K562 (cell line): ENCODE measurements at regions not wholly inside any gene's neighbourhood (a gene's known extent, or its start where the extent isn't known, plus 50 kb on each side); places are given as distances from the start of the nearest gene placed in this dataset.
A peak's percentile ranks its signal among the peaks of the same experiment; 100 is the strongest.

Experiments
- ARID2 ChIP-seq: fragments of 450-650 bp; IDR thresholded peaks from 2 replicates; pipeline ENCODE4 v1.6.1; 2017; ENCODE audit warnings: antibody characterized with exemption, mild to moderate bottlenecking
- HNRNPH1 ChIP-seq: fragments of 200-400 bp; formaldehyde crosslinking; optimal IDR thresholded peaks from 2 replicates; pipeline ENCODE3; 2017; ENCODE audit warnings: low read depth, mild to moderate bottlenecking, low read length, moderate library complexity
- NFE2 ChIP-seq: IDR thresholded peaks from 2 replicates; pipeline ENCODE4 v1.6.1; 2014; ENCODE audit warnings: antibody characterized with exemption, low read depth
- POLR2AphosphoS5 ChIP-seq: IDR thresholded peaks from 2 replicates; pipeline ENCODE4 v1.6.1; 2011; ENCODE audit warnings: mild to moderate bottlenecking, low read depth, low read length, moderate library complexity; ENCODE audit not compliant: control insufficient read depth, insufficient read depth
- POLR3G ChIP-seq: IDR thresholded peaks from 2 replicates; pipeline ENCODE4 v1.6.1; 2011; ENCODE audit not compliant: insufficient read length, insufficient replicate concordance; ENCODE audit errors: extremely low read depth
- TCF7 ChIP-seq: sonication (generic); IDR thresholded peaks from 2 replicates; pipeline ENCODE4 v1.6.1; 2016; ENCODE audit warnings: antibody characterized with exemption, borderline replicate concordance
- THRAP3 ChIP-seq: fragments of 450-650 bp; IDR thresholded peaks from 2 replicates; pipeline ENCODE4 v1.6.1; 2016; ENCODE audit warnings: mild to moderate bottlenecking, inconsistent platforms, borderline replicate concordance
- ZNF146 ChIP-seq: IDR thresholded peaks from one replicate; pipeline ENCODE4 v1.6.1; 2018; ENCODE audit warnings: missing compliant biosample characterization; ENCODE audit not compliant: unreplicated experiment
- ZNF780A ChIP-seq: fragments of 250-450 bp; sonication (Bioruptor Pico); IDR thresholded peaks from 2 replicates; pipeline ENCODE4 v1.5.0; 2021; ENCODE audit warnings: mild to moderate bottlenecking
- TF ChIP-seq, protein P1 (sequence below): fragments of 150-350 bp; conservative IDR thresholded peaks from 2 replicates; pipeline ENCODE4 v1.6.1; 2014; ENCODE audit warnings: low read length
- TF ChIP-seq, protein P2 (sequence below): sonication (generic); formaldehyde crosslinking; IDR thresholded peaks from 2 replicates; pipeline ENCODE4 v1.8.0; 2022; ENCODE audit warnings: mild to moderate bottlenecking, missing genetic modification reagents, borderline replicate concordance
- TF ChIP-seq, protein P3 (sequence below), 2 experiments: fragments of 450-650 bp in 1 of 2; sonication (generic) in 1 of 2; formaldehyde crosslinking in 1 of 2; IDR thresholded peaks in 1 of 2; conservative IDR thresholded peaks in 1 of 2; 2 replicates each; pipeline versions ENCODE4 v1.6.1 to v1.8.1; 2016 to 2023; ENCODE audit warnings: mild to moderate bottlenecking in 2 of 2, moderate library complexity in 2 of 2, inconsistent platforms in 1 of 2, missing genetic modification reagents in 1 of 2
- TF ChIP-seq, protein P4 (sequence below): fragments of 450-650 bp; IDR thresholded peaks from 2 replicates; pipeline ENCODE4 v1.6.1; 2016; ENCODE audit warnings: low read depth

DNA sequence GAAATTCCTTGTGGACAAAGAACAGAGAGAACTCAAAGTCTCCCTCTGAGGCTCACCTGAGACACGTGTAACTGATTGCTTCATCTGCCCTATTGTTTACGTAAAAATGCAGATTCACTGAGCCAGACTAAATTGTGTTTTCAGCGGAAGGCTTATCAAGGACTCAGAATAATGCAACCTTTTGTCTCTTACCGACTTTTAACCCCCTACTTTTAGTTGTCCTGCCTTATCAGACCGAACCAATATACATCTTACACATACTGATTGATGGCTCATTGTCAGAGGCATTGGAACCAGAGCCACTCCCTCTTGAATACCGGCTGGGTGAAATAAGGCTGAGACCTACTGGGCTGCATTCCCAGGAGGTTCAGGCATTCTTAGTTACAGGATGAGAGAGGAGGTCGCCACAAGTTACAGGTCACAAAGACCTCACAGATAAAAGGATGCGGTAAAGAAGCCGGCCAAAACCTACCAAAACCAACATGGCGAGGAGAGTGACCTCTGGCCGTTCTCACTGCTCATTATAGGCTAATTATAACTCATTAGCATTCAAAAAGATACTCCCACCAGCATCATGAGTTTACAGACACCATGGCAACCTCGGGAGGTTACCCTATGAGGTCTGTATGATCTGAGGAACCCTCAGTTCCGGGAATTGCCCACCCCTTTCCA is 95.5 kb upstream of the ZNF184 start (continued):
- TF ChIP-seq, protein P1, sequence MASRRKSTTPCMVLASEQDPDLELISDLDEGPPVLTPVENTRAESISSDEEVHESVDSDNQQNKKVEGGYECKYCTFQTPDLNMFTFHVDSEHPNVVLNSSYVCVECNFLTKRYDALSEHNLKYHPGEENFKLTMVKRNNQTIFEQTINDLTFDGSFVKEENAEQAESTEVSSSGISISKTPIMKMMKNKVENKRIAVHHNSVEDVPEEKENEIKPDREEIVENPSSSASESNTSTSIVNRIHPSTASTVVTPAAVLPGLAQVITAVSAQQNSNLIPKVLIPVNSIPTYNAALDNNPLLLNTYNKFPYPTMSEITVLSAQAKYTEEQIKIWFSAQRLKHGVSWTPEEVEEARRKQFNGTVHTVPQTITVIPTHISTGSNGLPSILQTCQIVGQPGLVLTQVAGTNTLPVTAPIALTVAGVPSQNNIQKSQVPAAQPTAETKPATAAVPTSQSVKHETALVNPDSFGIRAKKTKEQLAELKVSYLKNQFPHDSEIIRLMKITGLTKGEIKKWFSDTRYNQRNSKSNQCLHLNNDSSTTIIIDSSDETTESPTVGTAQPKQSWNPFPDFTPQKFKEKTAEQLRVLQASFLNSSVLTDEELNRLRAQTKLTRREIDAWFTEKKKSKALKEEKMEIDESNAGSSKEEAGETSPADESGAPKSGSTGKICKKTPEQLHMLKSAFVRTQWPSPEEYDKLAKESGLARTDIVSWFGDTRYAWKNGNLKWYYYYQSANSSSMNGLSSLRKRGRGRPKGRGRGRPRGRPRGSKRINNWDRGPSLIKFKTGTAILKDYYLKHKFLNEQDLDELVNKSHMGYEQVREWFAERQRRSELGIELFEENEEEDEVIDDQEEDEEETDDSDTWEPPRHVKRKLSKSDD = no peak
- TF ChIP-seq, protein P2, sequence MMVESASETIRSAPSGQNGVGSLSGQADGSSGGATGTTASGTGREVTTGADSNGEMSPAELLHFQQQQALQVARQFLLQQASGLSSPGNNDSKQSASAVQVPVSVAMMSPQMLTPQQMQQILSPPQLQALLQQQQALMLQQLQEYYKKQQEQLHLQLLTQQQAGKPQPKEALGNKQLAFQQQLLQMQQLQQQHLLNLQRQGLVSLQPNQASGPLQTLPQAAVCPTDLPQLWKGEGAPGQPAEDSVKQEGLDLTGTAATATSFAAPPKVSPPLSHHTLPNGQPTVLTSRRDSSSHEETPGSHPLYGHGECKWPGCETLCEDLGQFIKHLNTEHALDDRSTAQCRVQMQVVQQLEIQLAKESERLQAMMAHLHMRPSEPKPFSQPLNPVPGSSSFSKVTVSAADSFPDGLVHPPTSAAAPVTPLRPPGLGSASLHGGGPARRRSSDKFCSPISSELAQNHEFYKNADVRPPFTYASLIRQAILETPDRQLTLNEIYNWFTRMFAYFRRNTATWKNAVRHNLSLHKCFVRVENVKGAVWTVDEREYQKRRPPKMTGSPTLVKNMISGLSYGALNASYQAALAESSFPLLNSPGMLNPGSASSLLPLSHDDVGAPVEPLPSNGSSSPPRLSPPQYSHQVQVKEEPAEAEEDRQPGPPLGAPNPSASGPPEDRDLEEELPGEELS = no peak
- no peak for TF ChIP-seq ZNF780A
- no peak for TF ChIP-seq ZNF146 (CRISPR knock-in tag)
- TF ChIP-seq, protein P3, sequence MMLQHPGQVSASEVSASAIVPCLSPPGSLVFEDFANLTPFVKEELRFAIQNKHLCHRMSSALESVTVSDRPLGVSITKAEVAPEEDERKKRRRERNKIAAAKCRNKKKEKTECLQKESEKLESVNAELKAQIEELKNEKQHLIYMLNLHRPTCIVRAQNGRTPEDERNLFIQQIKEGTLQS (IDR thresholded peaks at IDR 0.05) = peak; percentile 50; the same call in 1 of the 2 replicates
- TF ChIP-seq, protein P3 (CRISPR knock-in tag; conservative IDR thresholded peaks at IDR 0.05) = no peak
- TF ChIP-seq THRAP3 = no peak
- TF ChIP-seq, protein P4, sequence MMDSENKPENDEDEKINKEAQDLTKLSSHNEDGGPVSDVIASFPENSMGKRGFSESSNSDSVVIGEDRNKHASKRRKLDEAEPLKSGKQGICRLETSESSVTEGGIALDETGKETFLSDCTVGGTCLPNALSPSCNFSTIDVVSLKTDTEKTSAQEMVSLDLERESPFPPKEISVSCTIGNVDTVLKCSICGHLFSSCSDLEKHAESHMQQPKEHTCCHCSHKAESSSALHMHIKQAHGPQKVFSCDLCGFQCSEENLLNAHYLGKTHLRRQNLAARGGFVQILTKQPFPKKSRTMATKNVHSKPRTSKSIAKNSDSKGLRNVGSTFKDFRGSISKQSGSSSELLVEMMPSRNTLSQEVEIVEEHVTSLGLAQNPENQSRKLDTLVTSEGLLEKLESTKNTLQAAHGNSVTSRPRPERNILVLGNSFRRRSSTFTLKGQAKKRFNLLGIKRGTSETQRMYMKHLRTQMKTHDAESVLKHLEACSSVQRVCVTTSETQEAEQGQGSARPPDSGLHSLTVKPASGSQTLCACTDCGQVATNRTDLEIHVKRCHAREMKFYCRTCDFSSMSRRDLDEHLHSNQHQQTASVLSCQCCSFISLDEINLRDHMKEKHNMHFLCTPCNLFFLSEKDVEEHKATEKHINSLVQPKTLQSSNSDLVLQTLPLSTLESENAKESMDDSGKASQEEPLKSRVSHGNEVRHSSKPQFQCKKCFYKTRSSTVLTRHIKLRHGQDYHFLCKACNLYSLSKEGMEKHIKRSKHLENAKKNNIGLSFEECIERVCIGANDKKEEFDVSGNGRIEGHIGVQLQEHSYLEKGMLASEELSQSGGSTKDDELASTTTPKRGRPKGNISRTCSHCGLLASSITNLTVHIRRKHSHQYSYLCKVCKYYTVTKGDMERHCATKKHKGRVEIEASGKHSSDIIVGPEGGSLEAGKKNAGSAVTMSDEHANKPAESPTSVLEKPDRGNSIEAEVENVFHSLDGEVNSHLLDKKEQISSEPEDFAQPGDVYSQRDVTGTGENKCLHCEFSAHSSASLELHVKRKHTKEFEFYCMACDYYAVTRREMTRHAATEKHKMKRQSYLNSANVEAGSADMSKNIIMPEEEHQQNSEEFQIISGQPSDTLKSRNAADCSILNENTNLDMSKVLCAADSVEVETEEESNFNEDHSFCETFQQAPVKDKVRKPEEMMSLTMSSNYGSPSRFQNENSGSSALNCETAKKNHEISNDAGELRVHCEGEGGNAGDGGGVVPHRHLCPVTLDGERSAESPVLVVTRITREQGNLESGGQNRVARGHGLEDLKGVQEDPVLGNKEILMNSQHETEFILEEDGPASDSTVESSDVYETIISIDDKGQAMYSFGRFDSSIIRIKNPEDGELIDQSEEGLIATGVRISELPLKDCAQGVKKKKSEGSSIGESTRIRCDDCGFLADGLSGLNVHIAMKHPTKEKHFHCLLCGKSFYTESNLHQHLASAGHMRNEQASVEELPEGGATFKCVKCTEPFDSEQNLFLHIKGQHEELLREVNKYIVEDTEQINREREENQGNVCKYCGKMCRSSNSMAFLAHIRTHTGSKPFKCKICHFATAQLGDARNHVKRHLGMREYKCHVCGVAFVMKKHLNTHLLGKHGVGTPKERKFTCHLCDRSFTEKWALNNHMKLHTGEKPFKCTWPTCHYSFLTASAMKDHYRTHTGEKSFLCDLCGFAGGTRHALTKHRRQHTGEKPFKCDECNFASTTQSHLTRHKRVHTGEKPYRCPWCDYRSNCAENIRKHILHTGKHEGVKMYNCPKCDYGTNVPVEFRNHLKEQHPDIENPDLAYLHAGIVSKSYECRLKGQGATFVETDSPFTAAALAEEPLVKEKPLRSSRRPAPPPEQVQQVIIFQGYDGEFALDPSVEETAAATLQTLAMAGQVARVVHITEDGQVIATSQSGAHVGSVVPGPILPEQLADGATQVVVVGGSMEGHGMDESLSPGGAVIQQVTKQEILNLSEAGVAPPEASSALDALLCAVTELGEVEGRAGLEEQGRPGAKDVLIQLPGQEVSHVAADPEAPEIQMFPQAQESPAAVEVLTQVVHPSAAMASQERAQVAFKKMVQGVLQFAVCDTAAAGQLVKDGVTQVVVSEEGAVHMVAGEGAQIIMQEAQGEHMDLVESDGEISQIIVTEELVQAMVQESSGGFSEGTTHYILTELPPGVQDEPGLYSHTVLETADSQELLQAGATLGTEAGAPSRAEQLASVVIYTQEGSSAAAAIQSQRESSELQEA = no peak
- peak; percentile 34; the same call in 1 of the 2 replicates for TF ChIP-seq NFE2
- no peak for TF ChIP-seq POLR2AphosphoS5
- no peak for TF ChIP-seq HNRNPH1
- TF ChIP-seq POLR3G = no peak
- TF ChIP-seq ARID2 = no peak
- TF ChIP-seq TCF7 = no peak
